ENCODE measurements at regions not wholly inside any gene's neighbourhood (a gene's known extent, or its start where the extent isn't known, plus 50 kb on each side); places are given as distances from the start of the nearest gene placed in this dataset.

DNA sequence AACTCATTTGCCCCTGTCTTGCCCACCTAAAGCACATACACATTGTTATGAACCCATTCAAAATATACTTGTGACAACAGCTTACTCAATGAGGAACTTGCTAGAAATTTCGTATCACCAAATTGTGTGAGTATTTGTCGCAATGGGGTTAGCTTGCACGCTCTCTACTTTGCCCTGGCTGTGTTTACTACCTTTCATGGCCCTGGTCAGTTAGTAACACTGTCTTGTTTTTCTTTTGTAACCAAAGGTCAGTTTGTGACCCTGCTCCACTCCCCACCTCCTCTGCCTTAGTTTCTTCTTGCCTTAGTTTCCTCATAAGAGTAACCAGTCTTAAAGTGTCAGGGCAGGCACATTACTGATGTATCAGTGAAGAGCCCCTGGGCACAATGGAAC, 205.8 kb upstream of the EEA1 start:
- no peak for TF ChIP-seq CTCF (IDR thresholded peaks at IDR 0.05; ENCODE audit: low read depth, low read length, missing control alignments)
- no peak overlapping the region for H3K4me3 ChIP-seq (replicated peaks; ENCODE audit: low read depth, low read length)
- DNase-seq (ENCODE audit: extremely low read depth, low read depth): no peak

- H3K4me3 ChIP-seq (replicated peaks; ENCODE audit: low read depth, low read length): no peak overlapping the region
- TF ChIP-seq CTCF (IDR thresholded peaks at IDR 0.05; ENCODE audit: low read depth, low read length, missing control alignments): no peak
- DNase-seq (ENCODE audit: extremely low read depth, low read depth): peak; percentile 76
Measured at GRCh38 chr12:93135286-93136239, 206.5 kb upstream of the EEA1 start.

GRCh38 chr12:93136253-93137055, 207.4 kb upstream of the EEA1 start:
- H3K4me3 ChIP-seq (replicated peaks; ENCODE audit: low read depth, low read length): no peak overlapping the region
- DNase-seq (ENCODE audit: extremely low read depth, low read depth): no peak
- no peak for TF ChIP-seq CTCF (IDR thresholded peaks at IDR 0.05; ENCODE audit: low read depth, low read length, missing control alignments)

- peak; percentile 83 for DNase-seq (ENCODE audit: extremely low read depth, low read depth)
- TF ChIP-seq CTCF (IDR thresholded peaks at IDR 0.05; ENCODE audit: low read depth, low read length, missing control alignments): no peak
- H3K4me3 ChIP-seq (replicated peaks; ENCODE audit: low read depth, low read length): no peak overlapping the region
Measured at GRCh38 chr12:93137656-93138612, 208.8 kb upstream of the EEA1 start.

GRCh38 chr12:93139028-93139665, 210.1 kb upstream of the EEA1 start:
- no peak for TF ChIP-seq CTCF (IDR thresholded peaks at IDR 0.05; ENCODE audit: low read depth, low read length, missing control alignments)
- H3K4me3 ChIP-seq (replicated peaks; ENCODE audit: low read depth, low read length): no peak overlapping the region
- DNase-seq (ENCODE audit: extremely low read depth, low read depth): no peak

- no peak for TF ChIP-seq CTCF (IDR thresholded peaks at IDR 0.05; ENCODE audit: low read depth, low read length, missing control alignments)
- DNase-seq (ENCODE audit: extremely low read depth, low read depth): no peak
- H3K4me3 ChIP-seq (replicated peaks; ENCODE audit: low read depth, low read length): no peak overlapping the region
Measured at GRCh38 chr12:93140325-93140724, 211.2 kb upstream of the EEA1 start.

Data from HFF-Myc (cell line).